ENCODE measurements at regions not wholly inside any gene's neighbourhood (a gene's known extent, or its start where the extent isn't known, plus 50 kb on each side); places are given as distances from the start of the nearest gene placed in this dataset.
A peak's percentile ranks its signal among the peaks of the same experiment; 100 is the strongest.

DNA sequence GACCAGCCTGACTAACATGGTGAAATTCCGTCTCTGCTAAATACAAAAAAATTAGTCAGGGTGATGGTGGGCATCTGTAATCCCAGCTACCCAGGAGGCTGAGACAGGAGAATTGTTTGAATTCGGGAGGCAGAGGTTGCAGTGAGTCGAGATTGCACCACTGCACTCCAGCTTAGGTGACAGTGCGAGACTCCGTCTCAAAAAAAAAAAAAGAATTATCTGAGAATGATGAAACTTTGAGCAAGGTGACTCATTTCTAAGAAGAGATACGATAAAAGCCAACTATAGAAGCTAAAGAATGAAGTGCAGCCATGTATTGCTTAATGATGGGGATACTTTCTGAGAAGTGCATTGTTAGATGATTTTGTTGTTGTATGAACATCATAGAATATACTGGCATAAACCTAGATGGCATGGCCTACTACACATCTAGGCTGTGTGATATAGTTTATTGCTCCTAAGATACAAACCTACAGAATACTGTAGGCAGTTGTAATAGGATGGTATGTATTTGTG lies 64.7 kb downstream of the SNRPE start:
- no peaks in the 10 kb centered on the region for H3F3A ChIP-seq (ENCODE audit: low read depth)
- no peak for DNase-seq (ENCODE audit: low spot score)
- H3K27me3 Mint-ChIP-seq (ENCODE audit: insufficient read depth, low read depth): no peaks in the 10 kb centered on the region

DNA sequence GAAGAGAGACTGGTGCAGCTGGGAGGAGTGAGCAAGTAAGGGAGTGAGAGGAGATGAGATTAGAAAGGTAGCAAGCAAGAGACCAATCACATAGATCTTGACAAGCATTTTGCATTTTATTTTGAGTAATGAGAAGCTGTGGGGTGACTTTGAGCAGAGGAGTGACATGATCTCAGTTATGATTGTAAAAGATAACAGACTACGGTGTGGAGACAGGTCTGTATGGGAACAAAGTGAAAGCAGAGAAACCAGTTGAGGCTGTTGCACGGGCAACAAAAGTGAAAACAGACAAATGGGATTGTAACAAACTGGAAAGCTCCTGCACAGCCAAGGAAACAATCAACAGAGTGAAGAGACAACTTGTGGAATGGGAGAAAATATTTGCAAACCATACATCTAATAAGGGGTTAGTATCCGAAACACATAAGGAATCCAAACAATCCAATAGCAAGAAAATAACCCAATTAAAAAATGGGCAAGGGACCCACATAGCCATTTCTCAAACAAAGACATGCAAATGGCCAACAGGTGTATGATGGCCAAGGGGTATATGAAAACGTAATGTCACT lies 68.4 kb downstream of the SNRPE start:
- H3K4me1 ChIP-seq: no peaks in the 10 kb centered on the region
- H3K36me3 ChIP-seq: no peaks in the 10 kb centered on the region
- no peaks in the 10 kb centered on the region for H3K27me3 Mint-ChIP-seq (ENCODE audit: insufficient read depth, low read depth)
- no peak overlapping the region for H3K4me3 ChIP-seq
- H3K79me2 ChIP-seq (ENCODE audit: low read depth): no peaks in the 10 kb centered on the region
- H3K27me3 ChIP-seq: no peaks in the 10 kb centered on the region
- H2AFZ ChIP-seq (replicated peaks): peak overlapping the region; percentile 58
- H3K4me1 Mint-ChIP-seq: no peaks in the 10 kb centered on the region
- no peaks in the 10 kb centered on the region for H3K36me3 Mint-ChIP-seq
- no peak overlapping the region for H3K27ac ChIP-seq
- no peaks in the 10 kb centered on the region for H3F3A ChIP-seq (ENCODE audit: low read depth)
- H3K4me2 ChIP-seq: no peak overlapping the region
- no peak overlapping the region for H3K9ac ChIP-seq
- TF ChIP-seq EZH2phosphoT487 (IDR thresholded peaks at IDR 0.05) (no peak), EZH2 (IDR thresholded peaks at IDR 0.05) (no peak), CTCF (IDR thresholded peaks at IDR 0.05) (no peak)
- no peaks in the 10 kb centered on the region for H3K9me3 Mint-ChIP-seq
- DNase-seq (ENCODE audit: low spot score): no peak
- no peak overlapping the region for H3K4me3 Mint-ChIP-seq
- H3K27ac Mint-ChIP-seq: no peak overlapping the region
- H4K20me1 ChIP-seq (ENCODE audit: low read depth): no peaks in the 10 kb centered on the region
- no peaks in the 10 kb centered on the region for H3K9me3 ChIP-seq (ENCODE audit: low read depth)

More for the DNA sequence above, 64.7 kb downstream of the SNRPE start:
- Mint-ChIP-seq H3K36me3 (no peaks in the 10 kb centered on the region), H3K9me3 (no peaks in the 10 kb centered on the region), H3K4me1 (no peaks in the 10 kb centered on the region), H3K27ac (no peak overlapping the region), H3K4me3 (no peak overlapping the region)
- Histone ChIP-seq H3K27me3 (no peaks in the 10 kb centered on the region), H3K36me3 (no peaks in the 10 kb centered on the region), H3K79me2 (ENCODE audit: low read depth) (no peaks in the 10 kb centered on the region), H3K9ac (no peak overlapping the region), H3K4me2 (no peak overlapping the region), H3K27ac (no peak overlapping the region), H4K20me1 (ENCODE audit: low read depth) (no peaks in the 10 kb centered on the region), H3K4me1 (no peaks in the 10 kb centered on the region), H3K4me3 (no peak overlapping the region), H3K9me3 (ENCODE audit: low read depth) (no peaks in the 10 kb centered on the region), H2AFZ (replicated peaks) (no peak overlapping the region)
- no peak for TF ChIP-seq EZH2 (IDR thresholded peaks at IDR 0.05)
- TF ChIP-seq CTCF (IDR thresholded peaks at IDR 0.05): no peak
- no peak for TF ChIP-seq EZH2phosphoT487 (IDR thresholded peaks at IDR 0.05)

- no peak for DNase-seq (ENCODE audit: low spot score)
- TF ChIP-seq CTCF (IDR thresholded peaks at IDR 0.05) (no peak), EZH2phosphoT487 (IDR thresholded peaks at IDR 0.05) (no peak), EZH2 (IDR thresholded peaks at IDR 0.05) (no peak)
- H4K20me1 ChIP-seq (ENCODE audit: low read depth): no peaks in the 10 kb centered on the region
- H3K4me3 Mint-ChIP-seq: no peak overlapping the region
- no peaks in the 10 kb centered on the region for H3K4me1 Mint-ChIP-seq
- no peaks in the 10 kb centered on the region for H3K4me1 ChIP-seq
- H3K4me3 ChIP-seq: no peak overlapping the region
- H3K27me3 ChIP-seq: no peaks in the 10 kb centered on the region
- no peaks in the 10 kb centered on the region for H3K9me3 Mint-ChIP-seq
- H3K4me2 ChIP-seq: no peak overlapping the region
- no peaks in the 10 kb centered on the region for H3K36me3 ChIP-seq
- no peaks in the 10 kb centered on the region for H3K36me3 Mint-ChIP-seq
- no peak overlapping the region for H3K27ac Mint-ChIP-seq
- H3K9ac ChIP-seq: no peak overlapping the region
- H2AFZ ChIP-seq (replicated peaks): no peak overlapping the region
- H3K79me2 ChIP-seq (ENCODE audit: low read depth): no peaks in the 10 kb centered on the region
- H3K9me3 ChIP-seq (ENCODE audit: low read depth): no peaks in the 10 kb centered on the region
- H3K27me3 Mint-ChIP-seq (ENCODE audit: insufficient read depth, low read depth): no peaks in the 10 kb centered on the region
- no peak overlapping the region for H3K27ac ChIP-seq
- H3F3A ChIP-seq (ENCODE audit: low read depth): no peaks in the 10 kb centered on the region
Measured at GRCh38 chr1:203930342-203930741, 68.9 kb downstream of the SNRPE start.
